ENCODE measurements at regions not wholly inside any gene's neighbourhood (a gene's known extent, or its start where the extent isn't known, plus 50 kb on each side); places are given as distances from the start of the nearest gene placed in this dataset.
A peak's percentile ranks its signal among the peaks of the same experiment; 100 is the strongest.

DNA sequence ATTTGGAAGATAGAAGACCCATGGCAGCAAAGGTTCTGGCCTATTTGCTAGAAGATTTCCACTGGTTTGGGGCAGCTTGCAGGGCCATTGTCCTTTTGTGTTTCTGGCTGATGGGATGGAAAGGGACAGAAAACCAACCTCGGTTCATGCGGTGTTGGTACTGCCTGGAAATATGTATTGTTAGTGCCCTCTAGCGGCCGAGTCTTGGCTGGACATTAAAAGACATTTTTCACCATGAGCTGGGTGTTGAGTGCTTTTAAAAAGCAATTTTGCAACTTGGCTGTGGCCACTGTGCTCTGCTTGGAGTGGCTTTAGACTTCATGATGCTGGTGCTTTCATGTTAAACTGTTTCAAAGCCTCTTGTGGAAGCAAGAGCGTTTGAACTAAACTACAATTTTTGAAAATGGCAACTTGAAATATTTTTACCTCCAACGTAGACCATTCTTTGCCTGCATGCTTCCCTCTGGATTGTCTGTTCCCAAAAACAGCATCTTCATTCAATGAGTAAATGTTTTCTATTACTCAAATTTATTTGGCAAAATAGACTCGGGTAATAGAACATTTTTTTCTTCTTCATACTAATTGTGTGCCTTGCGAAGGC lies 102.7 kb upstream of the TBX5 start:
- no peaks in the 10 kb centered on the region for H3K4me1 Mint-ChIP-seq (ENCODE audit: low read depth)
- CTCF ChIA-PET, result interaction anchor here (0.6 to 4.3 kb wide), 22 partner anchors 10 to 1916 kb away, joined by 3 to 79 read pairs (median 4); partner anchors contain the start of gene RBM19
- TF ChIP-seq, protein P1, sequence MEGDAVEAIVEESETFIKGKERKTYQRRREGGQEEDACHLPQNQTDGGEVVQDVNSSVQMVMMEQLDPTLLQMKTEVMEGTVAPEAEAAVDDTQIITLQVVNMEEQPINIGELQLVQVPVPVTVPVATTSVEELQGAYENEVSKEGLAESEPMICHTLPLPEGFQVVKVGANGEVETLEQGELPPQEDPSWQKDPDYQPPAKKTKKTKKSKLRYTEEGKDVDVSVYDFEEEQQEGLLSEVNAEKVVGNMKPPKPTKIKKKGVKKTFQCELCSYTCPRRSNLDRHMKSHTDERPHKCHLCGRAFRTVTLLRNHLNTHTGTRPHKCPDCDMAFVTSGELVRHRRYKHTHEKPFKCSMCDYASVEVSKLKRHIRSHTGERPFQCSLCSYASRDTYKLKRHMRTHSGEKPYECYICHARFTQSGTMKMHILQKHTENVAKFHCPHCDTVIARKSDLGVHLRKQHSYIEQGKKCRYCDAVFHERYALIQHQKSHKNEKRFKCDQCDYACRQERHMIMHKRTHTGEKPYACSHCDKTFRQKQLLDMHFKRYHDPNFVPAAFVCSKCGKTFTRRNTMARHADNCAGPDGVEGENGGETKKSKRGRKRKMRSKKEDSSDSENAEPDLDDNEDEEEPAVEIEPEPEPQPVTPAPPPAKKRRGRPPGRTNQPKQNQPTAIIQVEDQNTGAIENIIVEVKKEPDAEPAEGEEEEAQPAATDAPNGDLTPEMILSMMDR (IDR thresholded peaks at IDR 0.05), result peak; percentile 66
- POLR2A ChIA-PET, result interaction anchor here (0.6 to 1.2 kb wide), 2 partner anchors 528 to 909 kb away, joined by 3 read pairs; no protein-coding TSS in a partner anchor
- no peak overlapping the region for H3K27ac Mint-ChIP-seq
- no peak overlapping the region for H3K4me3 Mint-ChIP-seq
- intact Hi-C loops (cut with micrococcal nuclease), result loop anchor here (1.0 kb wide), 1 partner anchor 528 kb away; no protein-coding TSS in a partner anchor
- no peak for ATAC-seq
- H3K9me3 Mint-ChIP-seq, result no peaks in the 10 kb centered on the region
- H3K36me3 Mint-ChIP-seq (ENCODE audit: low read depth), result no peaks in the 10 kb centered on the region
- DNase-seq, result peak; percentile 84
- peaks cover 17% of the 10 kb centered on the region for H3K27me3 Mint-ChIP-seq

DNA sequence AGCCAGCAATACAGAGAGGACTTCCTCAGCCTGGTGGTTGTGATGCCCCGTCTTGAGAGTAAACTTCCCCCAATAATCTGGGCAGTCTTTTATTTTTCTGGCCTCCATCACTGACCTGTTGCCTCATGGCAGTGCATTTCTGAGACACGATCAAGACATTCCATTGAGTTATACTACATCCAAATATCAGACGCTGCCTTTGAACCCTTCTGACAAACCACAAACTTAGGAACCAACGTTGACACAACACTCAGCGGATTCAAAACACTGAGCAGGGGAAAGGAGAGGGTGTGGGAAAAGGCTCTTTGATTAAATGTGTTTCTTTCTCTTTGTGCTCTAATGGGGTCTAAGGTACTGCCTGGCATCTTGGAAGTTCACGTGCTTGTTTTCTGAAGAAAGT lies 100.7 kb upstream of the TBX5 start:
- Mint-ChIP-seq H3K27ac (no peak overlapping the region), H3K4me3 (no peak overlapping the region)

DNA sequence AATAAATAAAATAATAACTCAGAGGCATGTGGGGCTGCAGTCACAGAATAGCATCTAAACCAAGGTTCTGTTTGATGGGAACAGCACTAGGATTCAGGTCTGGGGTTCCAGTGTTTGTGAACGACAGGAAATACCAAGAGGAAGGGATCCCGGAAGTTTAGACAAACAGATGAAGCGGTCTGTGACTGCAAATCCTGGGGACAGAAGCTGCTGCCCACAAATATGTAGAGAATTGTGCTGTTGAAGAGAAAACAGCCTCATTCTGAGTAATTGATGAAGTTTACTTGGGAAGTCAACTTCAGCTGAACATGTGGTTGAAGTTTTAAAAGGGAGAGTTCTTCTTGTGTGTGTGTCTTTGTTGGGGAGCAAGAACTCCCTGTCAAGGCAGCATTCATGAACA lies 98.4 kb upstream of the TBX5 start:
- ATAC-seq (no peak), DNase-seq (no peak)
- Mint-ChIP-seq H3K9me3 (no peaks in the 10 kb centered on the region), H3K4me1 (ENCODE audit: low read depth) (no peaks in the 10 kb centered on the region), H3K27me3 (peaks cover 29% of the 10 kb centered on the region), H3K4me3 (no peak overlapping the region), H3K36me3 (ENCODE audit: low read depth) (no peaks in the 10 kb centered on the region), H3K27ac (no peak overlapping the region)
- ChIA-PET POLR2A (no interaction called here), CTCF (interaction anchor here (1.0 kb wide), 1 partner anchor 524 kb away, joined by 3 read pairs; no protein-coding TSS in a partner anchor)
- intact Hi-C loops (cut with micrococcal nuclease), result no loop called here
- TF ChIP-seq, protein P1 (IDR thresholded peaks at IDR 0.05), result no peak

More for the DNA sequence above, 100.7 kb upstream of the TBX5 start:
- ATAC-seq (no peak), DNase-seq (no peak)
- Mint-ChIP-seq H3K4me1 (ENCODE audit: low read depth) (no peaks in the 10 kb centered on the region), H3K27me3 (peaks cover 31% of the 10 kb centered on the region), H3K36me3 (ENCODE audit: low read depth) (no peaks in the 10 kb centered on the region), H3K9me3 (no peaks in the 10 kb centered on the region)
- intact Hi-C loops (cut with micrococcal nuclease), result no loop called here
- CTCF ChIA-PET, result interaction anchor here (1.7 to 4.3 kb wide), 2 partner anchors 24 to 526 kb away, joined by 7 to 79 read pairs; no protein-coding TSS in a partner anchor
- POLR2A ChIA-PET, result no interaction called here
- TF ChIP-seq, protein P1 (IDR thresholded peaks at IDR 0.05), result no peak

DNA sequence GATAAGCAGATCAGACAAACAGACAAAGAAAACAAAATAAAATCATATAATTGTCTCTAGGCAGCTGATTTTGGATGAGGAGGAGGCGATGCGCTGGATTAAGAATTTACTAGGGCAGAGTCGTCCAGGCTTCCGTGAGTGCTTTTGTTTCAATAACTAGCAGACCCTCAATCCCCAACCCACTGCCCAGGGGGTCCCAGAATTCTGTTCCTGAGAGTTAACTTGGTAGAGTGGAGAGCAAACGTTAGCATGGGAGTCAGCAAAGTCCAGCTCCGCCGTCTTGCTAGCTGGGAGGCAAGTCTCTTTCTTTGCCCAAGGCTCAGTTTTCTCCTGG lies 95.5 kb upstream of the TBX5 start:
- DNase-seq, result no peak
- POLR2A ChIA-PET, result no interaction called here

More for the DNA sequence above, 95.5 kb upstream of the TBX5 start:
- intact Hi-C loops (cut with micrococcal nuclease), result no loop called here
- H3K9me3 Mint-ChIP-seq, result no peaks in the 10 kb centered on the region
- H3K27me3 Mint-ChIP-seq, result peaks cover 25% of the 10 kb centered on the region
- no peaks in the 10 kb centered on the region for H3K36me3 Mint-ChIP-seq (ENCODE audit: low read depth)
- TF ChIP-seq, protein P1 (IDR thresholded peaks at IDR 0.05), result no peak
- ATAC-seq, result no peak
- H3K4me1 Mint-ChIP-seq (ENCODE audit: low read depth), result no peaks in the 10 kb centered on the region
- no peak overlapping the region for H3K4me3 Mint-ChIP-seq
- no peak overlapping the region for H3K27ac Mint-ChIP-seq
- CTCF ChIA-PET, result interaction anchor here (0.8 kb wide), 1 partner anchor 277 kb away, joined by 3 read pairs; no protein-coding TSS in a partner anchor
